ENCODE measurements at regions not wholly inside any gene's neighbourhood (a gene's known extent, or its start where the extent isn't known, plus 50 kb on each side); places are given as distances from the start of the nearest gene placed in this dataset.

GRCh38 chr4:32876546-32876945 lies 2156.4 kb downstream of the PCDH7 start:
- TF ChIP-seq CTCF (IDR thresholded peaks at IDR 0.05) (no peak), POLR2AphosphoS5 (IDR thresholded peaks at IDR 0.05) (no peak)
